GM12878 (cell line): ENCODE measurements at regions not wholly inside any gene's neighbourhood (a gene's known extent, or its start where the extent isn't known, plus 50 kb on each side); places are given as distances from the start of the nearest gene placed in this dataset.

Experiments used
- ATAC-seq: fragments of 200-7000 bp; cut with Tn5 transposase; 3 replicates; pipeline ENCODE4 v1.9.1; 2020; ENCODE audit warnings: mild to moderate bottlenecking, moderate library complexity
- BruUV-seq: library from RNA; stranded (reverse); fragments of 400-500 nt; replicated peaks from 2 replicates; lab custom pipeline; 2021; lab: Mats Ljungman, UMichigan
- CTCF ChIA-PET: fragments of 300-600 bp; sonication (Branson Sonifier 250); formaldehyde crosslinking; extraction: SDS; loops from one replicate; lab custom pipeline; 2021; ENCODE audit warnings: inconsistent platforms; lab: Yijun Ruan, JAX
- POLR2A ChIA-PET: fragments of 350-600 bp; formaldehyde crosslinking; extraction: SDS; loops from one replicate; lab custom pipeline; 2021; ENCODE audit warnings: inconsistent platforms; lab: Charles Lee
- RAD21 ChIA-PET: fragments of 300-600 bp; sonication (Branson Sonifier 250); formaldehyde crosslinking; loops from one replicate; lab custom pipeline; 2023; ENCODE audit warnings: antibody characterized with exemption; ENCODE audit not compliant: unreplicated experiment; lab: Charles Lee
- SMC1A ChIA-PET: fragments of 300-600 bp; sonication (Branson Sonifier 250); formaldehyde crosslinking; loops from one replicate; lab custom pipeline; 2023; ENCODE audit not compliant: unreplicated experiment, uncharacterized antibody; lab: Charles Lee
- DNase-seq: peaks from one replicate; pipeline ENCODE4 v3.0.0-alpha.2; 2011; ENCODE audit warnings: low read depth, low spot score
- FAIRE-seq: peaks from 3 replicates; lab custom pipeline; 2011; peaks lifted over from hg19 to GRCh38; lab: Jason Lieb, UNC
- H2AFZ ChIP-seq: 2 replicates; pipeline ENCODE4 v1.6.0; 2011; ENCODE audit warnings: low read depth, low read length, control low read depth; ENCODE audit not compliant: control insufficient read depth
- H3K27ac ChIP-seq: 2 replicates; pipeline ENCODE4 v1.5.1; 2011; ENCODE audit warnings: control low read depth; ENCODE audit not compliant: control insufficient read depth, insufficient read depth
- H3K27me3 ChIP-seq, 2 experiments: replicated peaks in 1 of 2; 2 replicates each; pipeline versions ENCODE4 v1.6.0 to v1.6.1; 2011; ENCODE audit warnings: low read length in 1 of 2; ENCODE audit not compliant: control insufficient read depth in 2 of 2, insufficient read depth in 2 of 2
- H3K36me3 ChIP-seq, 2 experiments: 2 replicates each; pipeline ENCODE4 v1.5.1; 2011; ENCODE audit warnings: low read length in 1 of 2; ENCODE audit not compliant: control insufficient read depth in 2 of 2, insufficient read depth in 2 of 2
- H3K4me1 ChIP-seq: 2 replicates; pipeline ENCODE4 v1.6.1; 2011; ENCODE audit warnings: mild to moderate bottlenecking, low read length, moderate library complexity, mixed read lengths; ENCODE audit not compliant: control insufficient read depth, insufficient read depth
- H3K4me2 ChIP-seq: 2 replicates; pipeline ENCODE4 v1.6.0; 2011; ENCODE audit warnings: control low read depth; ENCODE audit not compliant: control insufficient read depth, insufficient read depth
- H3K4me3 ChIP-seq: fragments of 200-600 bp; sonication (generic); 2 replicates; pipeline ENCODE4 v1.5.1; 2016
- H3K79me2 ChIP-seq: 2 replicates; pipeline ENCODE4 v1.6.0; 2011; ENCODE audit warnings: low read length; ENCODE audit not compliant: control insufficient read depth, insufficient read depth
- H3K9ac ChIP-seq: 2 replicates; pipeline ENCODE4 v1.8.0; 2011; ENCODE audit warnings: low read length, control low read depth, mixed read lengths; ENCODE audit not compliant: control insufficient read depth, insufficient read depth
- H3K9me3 ChIP-seq: replicated peaks from 3 replicates; pipeline ENCODE4 v1.5.1; 2011; ENCODE audit warnings: mild to moderate bottlenecking, low read length; ENCODE audit not compliant: control insufficient read depth, insufficient read depth
- H4K20me1 ChIP-seq: 2 replicates; pipeline ENCODE4 v1.6.0; 2011; ENCODE audit not compliant: control insufficient read depth, insufficient read depth
- CHD1 ChIP-seq: IDR thresholded peaks from 2 replicates; pipeline ENCODE4 v1.6.1; 2012; ENCODE audit warnings: low read depth, low read length, improper control_type of control experiment
- ETV6 ChIP-seq, 2 experiments: fragments of 450-650 bp in 1 of 2; IDR thresholded peaks in 1 of 2; conservative IDR thresholded peaks in 1 of 2; 2 replicates each; pipeline ENCODE4 v1.6.1; 2014; ENCODE audit warnings: antibody characterized with exemption in 1 of 2, borderline replicate concordance in 1 of 2, low read depth in 1 of 2, mild to moderate bottlenecking in 1 of 2, moderate library complexity in 1 of 2
- HDAC2 ChIP-seq: fragments of 200-600 bp; sonication (generic); IDR thresholded peaks from 2 replicates; pipeline ENCODE4 v1.6.1; 2017
- IKZF1 ChIP-seq: fragments of 450-650 bp; conservative IDR thresholded peaks from 2 replicates; pipeline ENCODE4 v1.6.1; 2017; ENCODE audit warnings: antibody characterized with exemption, mild to moderate bottlenecking
- RAD51 ChIP-seq: fragments of 450-650 bp; IDR thresholded peaks from 2 replicates; pipeline ENCODE4 v1.6.1; 2016; ENCODE audit warnings: moderate library complexity, mild to moderate bottlenecking, inconsistent platforms
- RUNX3 ChIP-seq: IDR thresholded peaks from 2 replicates; pipeline ENCODE4 v1.6.1; 2012; ENCODE audit warnings: low read length, inconsistent platforms
- STAT3 ChIP-seq: IDR thresholded peaks from 2 replicates; pipeline ENCODE4 v1.6.1; 2011; ENCODE audit warnings: low read depth, low read length, improper control_type of control experiment
- TBL1XR1 ChIP-seq: IDR thresholded peaks from 2 replicates; pipeline ENCODE4 v1.6.1; 2012; ENCODE audit warnings: low read depth, low read length, improper control_type of control experiment
- TCF7 ChIP-seq: IDR thresholded peaks from 2 replicates; pipeline ENCODE4 v1.6.1; 2014; ENCODE audit warnings: antibody characterized with exemption, borderline replicate concordance
- ZNF622 ChIP-seq: fragments of 450-650 bp; IDR thresholded peaks from 2 replicates; pipeline ENCODE4 v1.6.1; 2017; ENCODE audit warnings: mild to moderate bottlenecking, inconsistent platforms
- WGBS: methylation state at CpG from one replicate; pipeline ENCODE4 v1.1.6; 2016; ENCODE audit warnings: low lambda C conversion rate; ENCODE audit not compliant: insufficient replicate concordance, insufficient coverage; ENCODE audit errors: missing lambda C conversion rate; 5-methylcytosine and 5-hydroxymethylcytosine counted together
- in situ Hi-C: fragments of 300-500 bp; cut with MboI; formaldehyde crosslinking; loops from 9 replicates; pipeline ENCODE4 v1.14.3; 2018; ENCODE audit warnings: mixed read lengths
- intact Hi-C: fragments of 100-400 bp; cut with micrococcal nuclease; formaldehyde crosslinking; loops from one replicate; pipeline ENCODE4 v1.14.2; 2022; ENCODE audit not compliant: unreplicated experiment
- TF ChIP-seq, protein P1 (sequence below): fragments of 450-650 bp; formaldehyde crosslinking; IDR thresholded peaks from 2 replicates; pipeline ENCODE4 v1.4.0; 2020; ENCODE audit warnings: mild to moderate bottlenecking, moderate library complexity
- TF ChIP-seq, protein P2 (sequence below): fragments of 450-650 bp; IDR thresholded peaks from 2 replicates; pipeline ENCODE4 v1.6.1; 2016; ENCODE audit warnings: mild to moderate bottlenecking

DNA sequence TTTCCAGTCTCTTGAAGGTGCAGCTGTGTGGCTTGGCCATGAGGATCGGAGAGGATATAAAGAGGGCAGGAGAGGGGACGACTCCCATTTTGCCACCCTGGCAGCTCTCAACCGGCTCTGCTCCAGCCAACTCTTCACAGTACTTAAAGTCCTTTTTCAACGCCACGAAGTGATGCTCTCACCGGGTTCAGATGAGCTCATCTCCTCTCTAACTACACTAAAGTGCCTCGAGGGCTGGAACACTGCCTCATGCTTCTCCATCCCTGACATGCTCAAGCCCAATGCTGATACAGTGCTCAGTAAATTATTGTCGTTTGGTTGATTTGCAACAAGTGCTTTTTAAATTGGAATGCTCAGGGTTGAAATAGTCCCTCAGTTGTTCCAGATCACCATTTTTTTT lies 97.8 kb downstream of the GTPBP8 start (continued):
- TF ChIP-seq, protein P1, sequence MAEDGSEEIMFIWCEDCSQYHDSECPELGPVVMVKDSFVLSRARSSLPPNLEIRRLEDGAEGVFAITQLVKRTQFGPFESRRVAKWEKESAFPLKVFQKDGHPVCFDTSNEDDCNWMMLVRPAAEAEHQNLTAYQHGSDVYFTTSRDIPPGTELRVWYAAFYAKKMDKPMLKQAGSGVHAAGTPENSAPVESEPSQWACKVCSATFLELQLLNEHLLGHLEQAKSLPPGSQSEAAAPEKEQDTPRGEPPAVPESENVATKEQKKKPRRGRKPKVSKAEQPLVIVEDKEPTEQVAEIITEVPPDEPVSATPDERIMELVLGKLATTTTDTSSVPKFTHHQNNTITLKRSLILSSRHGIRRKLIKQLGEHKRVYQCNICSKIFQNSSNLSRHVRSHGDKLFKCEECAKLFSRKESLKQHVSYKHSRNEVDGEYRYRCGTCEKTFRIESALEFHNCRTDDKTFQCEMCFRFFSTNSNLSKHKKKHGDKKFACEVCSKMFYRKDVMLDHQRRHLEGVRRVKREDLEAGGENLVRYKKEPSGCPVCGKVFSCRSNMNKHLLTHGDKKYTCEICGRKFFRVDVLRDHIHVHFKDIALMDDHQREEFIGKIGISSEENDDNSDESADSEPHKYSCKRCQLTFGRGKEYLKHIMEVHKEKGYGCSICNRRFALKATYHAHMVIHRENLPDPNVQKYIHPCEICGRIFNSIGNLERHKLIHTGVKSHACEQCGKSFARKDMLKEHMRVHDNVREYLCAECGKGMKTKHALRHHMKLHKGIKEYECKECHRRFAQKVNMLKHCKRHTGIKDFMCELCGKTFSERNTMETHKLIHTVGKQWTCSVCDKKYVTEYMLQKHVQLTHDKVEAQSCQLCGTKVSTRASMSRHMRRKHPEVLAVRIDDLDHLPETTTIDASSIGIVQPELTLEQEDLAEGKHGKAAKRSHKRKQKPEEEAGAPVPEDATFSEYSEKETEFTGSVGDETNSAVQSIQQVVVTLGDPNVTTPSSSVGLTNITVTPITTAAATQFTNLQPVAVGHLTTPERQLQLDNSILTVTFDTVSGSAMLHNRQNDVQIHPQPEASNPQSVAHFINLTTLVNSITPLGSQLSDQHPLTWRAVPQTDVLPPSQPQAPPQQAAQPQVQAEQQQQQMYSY (CRISPR knock-in tag): no peak
- TF ChIP-seq STAT3 (no peak), HDAC2 (no peak), TCF7 (no peak), ETV6 (conservative IDR thresholded peaks at IDR 0.05 in 1 of 2, IDR thresholded peaks at IDR 0.05 in 1 of 2; ENCODE audit: borderline replicate concordance in 1 of 2, low read depth in 1 of 2) (no peak), CHD1 (no peak)
- TF ChIP-seq, protein P2, sequence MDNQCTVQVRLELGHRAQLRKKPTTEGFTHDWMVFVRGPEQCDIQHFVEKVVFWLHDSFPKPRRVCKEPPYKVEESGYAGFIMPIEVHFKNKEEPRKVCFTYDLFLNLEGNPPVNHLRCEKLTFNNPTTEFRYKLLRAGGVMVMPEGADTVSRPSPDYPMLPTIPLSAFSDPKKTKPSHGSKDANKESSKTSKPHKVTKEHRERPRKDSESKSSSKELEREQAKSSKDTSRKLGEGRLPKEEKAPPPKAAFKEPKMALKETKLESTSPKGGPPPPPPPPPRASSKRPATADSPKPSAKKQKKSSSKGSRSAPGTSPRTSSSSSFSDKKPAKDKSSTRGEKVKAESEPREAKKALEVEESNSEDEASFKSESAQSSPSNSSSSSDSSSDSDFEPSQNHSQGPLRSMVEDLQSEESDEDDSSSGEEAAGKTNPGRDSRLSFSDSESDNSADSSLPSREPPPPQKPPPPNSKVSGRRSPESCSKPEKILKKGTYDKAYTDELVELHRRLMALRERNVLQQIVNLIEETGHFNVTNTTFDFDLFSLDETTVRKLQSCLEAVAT: no peak

DNA sequence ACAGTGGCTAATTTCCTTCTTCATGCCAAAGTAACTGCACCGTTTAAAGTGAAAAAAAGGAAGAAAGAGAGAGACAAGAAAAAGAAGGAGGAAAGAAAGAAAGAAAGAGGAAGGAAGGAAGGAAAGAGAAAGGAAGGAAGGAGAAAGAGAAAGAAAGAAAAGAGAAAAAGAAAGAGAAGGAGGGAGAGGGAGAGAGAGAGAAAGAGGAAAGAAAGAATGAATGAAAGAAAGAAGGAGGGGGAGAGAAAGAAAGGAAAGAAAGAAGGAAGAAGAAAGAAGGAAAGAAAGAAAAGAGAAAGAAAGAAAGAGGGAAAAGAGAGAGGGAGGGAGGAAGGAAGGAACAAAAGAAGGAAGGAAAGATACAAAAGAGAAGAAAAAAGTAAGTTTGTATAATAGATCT lies 100.6 kb downstream of the GTPBP8 start:
- in situ Hi-C loops: no loop called here
- CTCF ChIA-PET: interaction anchor here (0.6 kb wide), 1 partner anchor 13 kb away, joined by 4 read pairs; no protein-coding TSS in a partner anchor
- H3K4me2 ChIP-seq: no peak overlapping the region

More for the DNA sequence above, 100.6 kb downstream of the GTPBP8 start:
- no peaks in the 10 kb centered on the region for H3K79me2 ChIP-seq
- no TSS peak for BruUV-seq
- 53% methylated on average over 1 of the region's 1 CpG for WGBS
- H3K36me3 ChIP-seq: no peaks in the 10 kb centered on the region
- H3K4me1 ChIP-seq: no peaks in the 10 kb centered on the region; the same call in 1 of the 2 replicates
- no peak overlapping the region for H2AFZ ChIP-seq
- ChIA-PET POLR2A (no interaction called here), RAD21 (no interaction called here), SMC1A (no interaction called here)
- no peak for DNase-seq
- H3K9ac ChIP-seq: no peak overlapping the region
- no peaks in the 10 kb centered on the region for H3K9me3 ChIP-seq
- intact Hi-C loops: no loop called here
- TF ChIP-seq TBL1XR1 (no peak), IKZF1 (no peak), ZNF622 (no peak), RUNX3 (no peak), RAD51 (no peak)
- no peaks in the 10 kb centered on the region for H3K27me3 ChIP-seq
- H3K4me3 ChIP-seq: no peak overlapping the region
- FAIRE-seq: peak; percentile 44
- H3K27ac ChIP-seq: no peak overlapping the region
- ATAC-seq: no peak
- H4K20me1 ChIP-seq: no peaks in the 10 kb centered on the region
